GM12891 (cell line): ENCODE measurements at regions not wholly inside any gene's neighbourhood (a gene's known extent, or its start where the extent isn't known, plus 50 kb on each side); places are given as distances from the start of the nearest gene placed in this dataset.

Source experiments
- DNase-seq: peaks from one replicate; pipeline ENCODE4 v3.0.0; 2011; ENCODE audit warnings: low spot score; ENCODE audit not compliant: insufficient read length
- FAIRE-seq: peaks from 2 replicates; lab custom pipeline; 2011; peaks lifted over from hg19 to GRCh38; lab: Jason Lieb, UNC
- PAX5 ChIP-seq: IDR thresholded peaks from 2 replicates; pipeline ENCODE4 v1.6.1; 2011; ENCODE audit warnings: low read length, moderate library complexity, mild to moderate bottlenecking; ENCODE audit not compliant: insufficient read depth, severe bottlenecking
- POLR2A ChIP-seq: IDR thresholded peaks from 2 replicates; pipeline ENCODE4 v1.6.1; 2011; ENCODE audit warnings: low read depth, low read length, control low read depth
- POLR2AphosphoS5 ChIP-seq: IDR thresholded peaks from 2 replicates; pipeline ENCODE4 v1.6.1; 2011; ENCODE audit warnings: low read depth, low read length, control low read depth
- POU2F2 ChIP-seq: IDR thresholded peaks from 2 replicates; pipeline ENCODE4 v1.6.1; 2011; ENCODE audit warnings: low read depth, mild to moderate bottlenecking, control low read depth, low read length, moderate library complexity
- SPI1 ChIP-seq: IDR thresholded peaks from 2 replicates; pipeline ENCODE4 v1.6.1; 2011; ENCODE audit warnings: low read depth, low read length, control low read depth
- TAF1 ChIP-seq: IDR thresholded peaks from 2 replicates; pipeline ENCODE4 v1.6.1; 2011; ENCODE audit warnings: low read depth, low read length, control low read depth

DNA sequence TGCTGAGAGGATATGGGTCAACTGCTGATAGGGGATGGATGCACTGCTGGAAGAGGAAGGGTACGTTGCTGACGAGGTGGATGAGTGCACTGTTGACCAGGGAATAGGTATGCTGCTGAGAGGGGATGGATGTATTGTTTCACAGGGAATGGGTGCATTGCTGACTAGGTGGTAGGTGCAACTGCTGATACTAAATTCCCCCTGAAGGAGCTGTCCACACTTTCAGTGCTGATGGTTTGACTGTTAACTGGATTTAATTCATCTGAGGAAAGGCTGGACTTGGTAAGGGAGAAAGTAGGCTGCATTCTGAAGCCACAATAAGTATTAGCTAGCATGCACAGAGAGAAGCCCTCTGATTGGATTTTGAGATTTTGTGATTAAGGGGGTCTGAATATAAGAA, 1196.8 kb upstream of the PHF14 start:
- no peak for FAIRE-seq
- TF ChIP-seq PAX5 (no peak), POLR2A (no peak), TAF1 (no peak), POLR2AphosphoS5 (no peak), POU2F2 (no peak), SPI1 (no peak)
- no peak for DNase-seq

DNA sequence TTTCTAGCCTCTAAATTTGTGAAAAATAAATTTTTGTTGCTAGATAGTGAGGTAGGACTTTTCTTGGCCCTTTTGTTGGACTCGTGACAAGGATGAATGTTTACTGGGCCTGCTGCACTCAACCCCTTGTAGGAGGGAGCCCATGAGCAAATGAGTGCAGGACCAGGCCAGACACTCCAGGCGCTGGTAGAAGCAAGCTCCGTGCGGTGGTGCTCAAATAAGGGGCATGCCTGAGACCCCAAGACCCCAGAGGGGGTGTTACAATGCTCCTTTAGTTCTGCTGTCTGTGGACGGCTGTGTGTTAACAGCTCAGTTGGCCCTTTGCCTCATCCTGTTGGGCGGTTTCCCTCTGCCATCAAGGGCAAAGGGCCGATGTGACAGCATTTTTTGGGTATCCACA, 1195.3 kb upstream of the PHF14 start:
- no peak for DNase-seq
- no peak for TF ChIP-seq SPI1
- no peak for TF ChIP-seq TAF1
- TF ChIP-seq PAX5, result no peak
- TF ChIP-seq POLR2A, result no peak
- TF ChIP-seq POU2F2, result no peak
- no peak for TF ChIP-seq POLR2AphosphoS5
- FAIRE-seq, result no peak

DNA sequence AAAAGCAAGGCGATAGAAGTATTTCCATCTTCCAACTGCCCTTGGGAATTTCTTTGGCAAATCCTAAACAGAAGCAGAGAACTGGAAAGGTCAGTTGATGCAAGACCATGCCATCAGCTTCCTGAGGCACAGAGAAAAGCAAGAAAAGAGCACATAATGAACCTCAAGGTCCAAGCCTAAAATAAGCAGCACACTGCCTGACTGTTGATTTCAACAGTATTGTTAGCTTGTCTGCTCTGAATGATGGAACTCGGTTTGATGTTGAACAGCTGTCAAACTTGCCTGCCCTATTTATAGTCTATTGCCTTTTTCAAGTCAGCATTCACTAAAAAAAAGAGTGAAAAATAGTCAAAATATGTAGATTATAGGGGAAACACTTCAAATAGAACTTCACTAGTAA, 1192.0 kb upstream of the PHF14 start:
- no peak for DNase-seq
- FAIRE-seq, result no peak
- TF ChIP-seq PAX5 (no peak), POU2F2 (no peak), POLR2A (no peak), SPI1 (no peak), POLR2AphosphoS5 (no peak), TAF1 (no peak)

DNA sequence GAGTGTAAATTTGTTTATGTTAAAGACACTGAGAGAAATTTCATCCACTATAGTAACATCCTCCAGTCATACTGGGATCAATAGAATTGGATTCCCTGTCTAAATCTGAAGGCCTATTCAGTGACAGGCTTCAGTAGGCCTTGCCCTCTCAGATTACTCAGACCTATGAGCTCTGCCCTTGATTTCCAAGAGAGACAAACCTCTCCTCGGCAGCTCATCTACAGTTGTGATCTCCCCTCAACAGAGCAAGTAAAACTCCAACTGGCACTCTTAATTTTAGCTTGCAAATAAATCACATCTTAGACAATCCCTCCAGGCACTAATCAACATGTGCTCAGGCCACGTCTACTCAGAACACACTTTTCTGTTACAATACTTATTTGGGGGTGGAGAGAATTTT, 1191.4 kb upstream of the PHF14 start:
- no peak for TF ChIP-seq SPI1
- no peak for TF ChIP-seq POLR2AphosphoS5
- no peak for TF ChIP-seq TAF1
- no peak for TF ChIP-seq PAX5
- no peak for TF ChIP-seq POLR2A
- TF ChIP-seq POU2F2, result no peak
- DNase-seq, result no peak
- FAIRE-seq, result no peak

DNA sequence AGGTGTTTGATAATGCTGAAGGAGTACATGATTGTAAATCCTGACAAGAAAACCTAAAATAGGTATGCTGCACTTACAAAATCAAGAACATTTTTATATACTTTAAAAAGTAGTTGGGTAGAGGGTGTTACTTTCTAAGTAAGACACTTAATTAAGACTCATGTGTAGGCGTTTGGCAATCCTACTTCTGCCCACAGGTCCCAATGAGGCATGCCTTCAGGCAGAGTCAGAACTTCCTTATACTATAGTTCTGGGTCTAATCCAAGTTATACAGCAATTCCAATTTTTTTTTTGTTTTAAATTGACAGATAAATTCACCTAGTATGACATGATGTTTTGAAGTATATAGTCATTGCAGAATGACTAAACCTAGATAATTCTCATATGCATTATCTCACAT, 1188.5 kb upstream of the PHF14 start:
- FAIRE-seq, result no peak
- TF ChIP-seq POLR2AphosphoS5 (no peak), SPI1 (no peak)
- no peak for DNase-seq

DNA sequence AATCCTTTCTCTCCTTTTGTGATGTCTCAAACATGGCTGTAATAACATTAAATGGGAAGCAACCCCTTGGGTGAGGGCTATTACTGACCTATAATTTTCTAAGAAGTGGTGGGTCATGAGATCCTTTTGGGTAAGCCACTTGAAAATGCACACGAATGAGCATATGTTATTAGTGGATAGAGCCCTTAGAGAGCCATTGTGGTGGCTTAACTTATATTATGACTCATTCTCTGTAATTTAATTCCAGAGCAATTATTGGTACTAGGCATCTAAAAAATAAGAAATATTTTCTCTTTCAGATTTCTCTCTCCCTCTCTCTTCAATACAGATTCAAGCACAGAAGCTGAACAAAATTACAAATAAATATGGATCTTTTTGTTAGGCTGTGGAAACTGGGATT, 1177.4 kb upstream of the PHF14 start:
- no peak for FAIRE-seq
- DNase-seq, result no peak
- TF ChIP-seq POLR2A (no peak), SPI1 (no peak), TAF1 (no peak), PAX5 (no peak), POU2F2 (no peak), POLR2AphosphoS5 (no peak)

DNA sequence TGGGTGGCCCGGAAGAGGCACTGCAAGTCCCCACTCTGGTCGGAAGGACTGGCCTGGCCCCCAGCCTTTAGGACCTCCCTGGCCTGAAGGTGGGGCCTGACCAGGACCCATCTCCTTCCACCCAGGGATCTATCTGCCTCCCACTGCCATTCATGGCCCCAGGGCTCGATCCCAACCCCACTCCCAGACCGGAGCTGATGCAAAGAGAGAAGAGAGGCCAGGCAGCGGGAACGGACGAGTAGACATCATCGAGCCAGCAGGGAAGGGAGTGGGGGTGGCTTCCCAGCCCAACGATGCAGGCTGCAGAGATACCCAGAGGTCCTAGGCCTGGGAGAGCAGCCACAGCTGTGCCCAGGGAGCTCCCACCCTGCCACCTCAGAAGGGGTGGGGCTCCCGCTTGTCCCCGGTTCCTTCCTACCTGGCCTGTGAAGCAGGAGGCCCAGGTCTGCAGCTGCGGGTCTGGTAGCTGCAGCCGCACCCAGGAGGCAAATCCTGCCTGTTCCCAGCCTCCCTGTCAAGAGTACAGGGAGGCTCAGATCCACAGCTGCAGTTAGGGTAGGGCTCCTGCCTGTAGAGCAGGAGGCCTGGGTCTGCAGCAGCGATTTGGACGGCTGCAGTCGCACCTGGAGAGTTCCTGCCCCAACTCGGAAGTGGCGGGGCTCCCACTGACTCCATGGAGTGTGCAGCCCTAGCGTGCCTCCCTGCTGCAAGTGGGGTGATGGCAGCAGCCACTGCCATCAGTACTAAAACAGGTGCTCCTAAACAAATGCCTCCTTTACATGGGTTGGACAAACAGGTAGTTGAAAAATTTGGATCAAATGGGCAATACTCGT, 1151.0 kb upstream of the PHF14 start:
- DNase-seq (no peak), FAIRE-seq (no peak)
- TF ChIP-seq SPI1, result no peak
- TF ChIP-seq PAX5, result no peak
- no peak for TF ChIP-seq POLR2AphosphoS5
- TF ChIP-seq TAF1, result no peak
- no peak for TF ChIP-seq POU2F2
- no peak for TF ChIP-seq POLR2A

DNA sequence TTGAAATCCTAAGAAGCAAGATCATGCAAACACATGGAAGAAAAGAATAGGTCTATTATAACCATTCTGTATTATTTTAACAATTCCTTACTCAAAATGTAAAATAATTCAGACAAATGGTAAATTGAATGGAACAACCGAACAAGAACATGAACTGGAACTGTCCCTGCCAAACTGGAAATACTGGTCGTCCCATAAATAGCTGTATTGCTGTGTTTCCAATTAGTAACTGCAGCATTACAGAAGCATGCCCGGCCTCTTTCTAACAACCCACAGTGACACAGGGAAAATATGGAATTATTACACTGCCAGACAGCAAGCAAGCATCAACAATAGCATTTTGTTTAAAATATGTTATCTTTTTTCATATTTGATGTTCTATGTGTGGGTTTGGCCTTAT, 1138.5 kb upstream of the PHF14 start:
- TF ChIP-seq PAX5 (no peak), SPI1 (no peak), POLR2AphosphoS5 (no peak), POU2F2 (no peak), POLR2A (no peak), TAF1 (no peak)
- DNase-seq, result no peak
- no peak for FAIRE-seq

DNA sequence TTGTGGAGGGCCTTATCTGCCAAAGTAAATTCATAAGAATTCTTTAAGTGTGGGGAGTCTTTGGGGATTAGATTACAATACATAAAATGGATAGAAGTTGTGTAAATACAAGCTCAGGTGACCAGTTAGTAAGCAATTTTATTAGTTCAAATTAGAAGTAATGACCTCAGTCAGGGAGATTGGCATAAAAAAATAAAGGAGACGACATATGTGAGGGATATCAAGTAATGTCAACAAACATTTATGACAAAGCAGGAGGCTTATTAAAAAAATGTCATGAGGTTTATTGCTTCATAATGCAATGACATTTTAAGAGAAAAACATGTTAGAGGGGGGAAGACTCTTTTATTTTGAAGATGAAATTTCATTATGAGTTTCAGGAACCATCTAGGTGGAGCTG, 1137.0 kb upstream of the PHF14 start:
- DNase-seq, result no peak
- TF ChIP-seq TAF1, result no peak
- no peak for TF ChIP-seq PAX5
- no peak for TF ChIP-seq POLR2AphosphoS5
- no peak for TF ChIP-seq POU2F2
- TF ChIP-seq POLR2A, result no peak
- no peak for TF ChIP-seq SPI1
- no peak for FAIRE-seq
